Astrocyte of the cerebellum (primary cell): ENCODE measurements at regions not wholly inside any gene's neighbourhood (a gene's known extent, or its start where the extent isn't known, plus 50 kb on each side); places are given as distances from the start of the nearest gene placed in this dataset.

Experiments
- DNase-seq: peaks from one replicate; pipeline ENCODE4 v3.0.0-alpha.2; 2011; ENCODE audit warnings: low read depth
- H3K4me3 ChIP-seq: 2 replicates; pipeline ENCODE4 v1.5.1; 2011; ENCODE audit warnings: mild to moderate bottlenecking, low read depth, low read length, moderate library complexity
- in situ Hi-C: cut with HindIII; loops from 2 replicates; pipeline ENCODE4 v1.10.0; 2017; ENCODE audit warnings: low sequenced_read_pairs
- TF ChIP-seq, protein P1 (sequence below): IDR thresholded peaks from 2 replicates; pipeline ENCODE4 v1.5.1; 2012; ENCODE audit warnings: low read length, low read depth, moderate library complexity, mild to moderate bottlenecking; ENCODE audit errors: missing control alignments

DNA sequence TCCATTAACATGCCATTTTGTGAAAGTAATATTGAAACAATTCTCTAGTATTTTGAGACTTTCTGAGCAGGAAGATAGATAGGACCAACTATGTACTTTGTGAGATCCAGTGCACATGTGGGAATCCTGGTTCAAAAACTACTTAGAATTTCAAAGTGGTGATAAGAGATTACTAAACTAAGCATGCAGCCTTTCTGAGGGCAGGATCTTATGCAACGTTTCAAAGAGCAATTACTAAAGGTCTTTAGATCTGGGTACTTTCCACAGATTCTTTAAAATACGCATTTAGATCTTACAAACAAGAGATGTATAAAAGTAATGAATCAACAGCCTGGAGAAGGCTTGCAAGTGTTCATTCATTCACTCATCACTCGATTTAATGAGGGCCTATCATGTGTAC is 124.4 kb upstream of the TRIB2 start:
- TF ChIP-seq, protein P1, sequence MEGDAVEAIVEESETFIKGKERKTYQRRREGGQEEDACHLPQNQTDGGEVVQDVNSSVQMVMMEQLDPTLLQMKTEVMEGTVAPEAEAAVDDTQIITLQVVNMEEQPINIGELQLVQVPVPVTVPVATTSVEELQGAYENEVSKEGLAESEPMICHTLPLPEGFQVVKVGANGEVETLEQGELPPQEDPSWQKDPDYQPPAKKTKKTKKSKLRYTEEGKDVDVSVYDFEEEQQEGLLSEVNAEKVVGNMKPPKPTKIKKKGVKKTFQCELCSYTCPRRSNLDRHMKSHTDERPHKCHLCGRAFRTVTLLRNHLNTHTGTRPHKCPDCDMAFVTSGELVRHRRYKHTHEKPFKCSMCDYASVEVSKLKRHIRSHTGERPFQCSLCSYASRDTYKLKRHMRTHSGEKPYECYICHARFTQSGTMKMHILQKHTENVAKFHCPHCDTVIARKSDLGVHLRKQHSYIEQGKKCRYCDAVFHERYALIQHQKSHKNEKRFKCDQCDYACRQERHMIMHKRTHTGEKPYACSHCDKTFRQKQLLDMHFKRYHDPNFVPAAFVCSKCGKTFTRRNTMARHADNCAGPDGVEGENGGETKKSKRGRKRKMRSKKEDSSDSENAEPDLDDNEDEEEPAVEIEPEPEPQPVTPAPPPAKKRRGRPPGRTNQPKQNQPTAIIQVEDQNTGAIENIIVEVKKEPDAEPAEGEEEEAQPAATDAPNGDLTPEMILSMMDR = no peak
- no peak overlapping the region for H3K4me3 ChIP-seq
- no peak for DNase-seq
- in situ Hi-C loops = no loop called here

DNA sequence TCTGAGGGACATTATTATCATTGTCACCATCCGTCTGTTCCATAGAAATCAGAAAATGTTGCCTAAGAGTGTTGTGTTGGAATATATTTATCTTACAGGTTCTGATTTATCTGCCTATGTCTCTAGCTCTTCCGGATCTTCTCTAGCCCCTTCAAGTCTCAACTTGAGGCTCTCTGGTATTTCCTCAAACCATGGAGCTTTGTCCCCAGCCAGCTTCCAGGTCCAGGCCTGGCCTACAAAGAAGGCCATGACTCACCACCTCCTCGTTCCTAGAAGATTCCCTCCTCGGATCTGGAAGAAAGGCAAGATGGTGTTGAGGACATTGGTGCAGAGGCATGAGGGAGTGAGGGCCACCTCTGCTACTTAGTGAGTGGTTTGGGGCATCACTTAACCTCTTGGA is 122.1 kb upstream of the TRIB2 start:
- TF ChIP-seq, protein P1 = no peak
- no peak overlapping the region for H3K4me3 ChIP-seq
- in situ Hi-C loops = no loop called here
- no peak for DNase-seq

DNA sequence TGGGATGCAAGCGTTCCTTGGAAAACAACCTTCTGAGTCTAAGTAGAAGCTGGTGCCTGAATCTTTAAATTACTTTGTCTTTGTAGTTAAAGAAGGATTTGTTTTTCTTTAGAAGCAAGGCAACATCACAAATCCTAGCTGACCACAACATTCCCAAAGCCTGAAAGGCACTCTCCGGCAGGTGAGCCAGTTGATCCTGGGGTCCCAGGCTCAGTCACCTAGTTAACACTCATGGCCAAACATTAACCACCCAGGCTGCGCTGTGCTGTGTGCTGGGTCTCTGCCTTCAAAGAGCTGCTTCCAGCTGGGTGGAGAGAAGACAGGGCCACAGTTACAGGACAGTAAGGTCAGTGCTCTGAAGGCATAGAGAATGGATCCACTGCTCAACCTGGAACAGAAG is 120.0 kb upstream of the TRIB2 start:
- DNase-seq = no peak
- in situ Hi-C loops = no loop called here
- TF ChIP-seq, protein P1 = no peak
- H3K4me3 ChIP-seq = no peak overlapping the region

DNA sequence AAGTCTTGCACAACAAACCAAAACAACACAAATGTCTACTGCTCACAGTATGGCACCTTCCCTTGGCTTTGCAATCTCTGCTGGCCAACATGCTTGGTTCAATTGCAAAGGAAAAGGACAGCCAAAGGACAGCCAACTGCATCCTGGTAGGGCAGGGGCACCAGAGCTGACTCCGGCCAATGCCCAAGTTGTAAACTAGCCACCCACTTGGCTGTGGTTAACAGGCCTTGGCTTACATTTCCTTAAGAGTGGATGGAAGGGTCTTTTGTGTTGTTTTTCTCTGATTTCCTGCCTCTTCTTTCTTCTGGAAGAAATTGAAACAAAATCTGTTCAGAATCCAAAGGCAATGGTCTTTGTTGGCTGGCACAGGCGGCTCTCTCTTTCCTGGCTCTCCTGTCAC is 119.1 kb upstream of the TRIB2 start:
- TF ChIP-seq, protein P1 = no peak
- in situ Hi-C loops = no loop called here
- no peak overlapping the region for H3K4me3 ChIP-seq
- no peak for DNase-seq

DNA sequence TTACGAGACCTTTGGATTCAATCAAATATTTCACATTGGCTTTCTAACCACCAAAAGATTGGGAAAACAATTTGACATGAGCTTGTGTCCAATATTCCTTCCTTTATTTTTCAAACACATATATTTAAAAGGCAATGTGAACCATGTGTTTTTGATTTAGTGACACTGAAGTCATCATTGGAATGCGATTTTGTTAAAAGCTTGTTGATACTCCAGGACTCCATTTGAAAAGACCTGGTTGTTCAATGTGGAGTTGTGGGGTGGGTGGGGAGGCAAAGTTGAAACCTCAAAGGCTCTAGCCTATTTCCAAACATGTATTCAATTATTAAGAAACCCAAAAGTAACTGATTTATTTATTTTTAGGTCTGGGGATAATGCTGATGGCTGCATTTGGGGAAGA is 114.1 kb upstream of the TRIB2 start:
- H3K4me3 ChIP-seq = no peak overlapping the region
- no peak for DNase-seq
- TF ChIP-seq, protein P1 = no peak
- in situ Hi-C loops = no loop called here

DNA sequence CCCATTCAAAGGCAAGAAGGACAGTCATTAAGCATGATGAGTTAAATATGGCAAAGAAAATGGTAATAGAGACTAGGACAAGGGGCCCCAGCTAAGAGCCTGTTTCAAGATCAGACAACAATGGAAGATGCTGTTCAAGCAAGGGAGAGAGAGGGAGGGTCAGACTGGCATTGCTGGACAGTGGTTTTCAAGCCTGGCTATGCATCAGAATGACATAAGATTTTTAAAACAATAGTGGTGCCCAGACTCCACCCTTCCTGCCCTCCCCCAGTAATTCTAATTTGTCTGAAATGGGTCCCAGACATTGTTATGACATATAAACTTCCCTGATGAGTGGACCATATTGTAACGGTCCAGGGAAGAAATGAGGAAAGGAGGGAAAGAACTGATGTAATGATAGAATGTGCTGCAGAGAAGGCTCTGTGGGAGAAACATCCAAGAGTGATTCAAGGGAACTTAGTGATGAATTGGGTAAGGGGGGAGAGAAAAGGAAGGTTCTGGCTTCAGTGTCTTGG is 112.9 kb upstream of the TRIB2 start:
- H3K4me3 ChIP-seq = no peak overlapping the region
- TF ChIP-seq, protein P1 = no peak
- in situ Hi-C loops = no loop called here
- DNase-seq = no peak

DNA sequence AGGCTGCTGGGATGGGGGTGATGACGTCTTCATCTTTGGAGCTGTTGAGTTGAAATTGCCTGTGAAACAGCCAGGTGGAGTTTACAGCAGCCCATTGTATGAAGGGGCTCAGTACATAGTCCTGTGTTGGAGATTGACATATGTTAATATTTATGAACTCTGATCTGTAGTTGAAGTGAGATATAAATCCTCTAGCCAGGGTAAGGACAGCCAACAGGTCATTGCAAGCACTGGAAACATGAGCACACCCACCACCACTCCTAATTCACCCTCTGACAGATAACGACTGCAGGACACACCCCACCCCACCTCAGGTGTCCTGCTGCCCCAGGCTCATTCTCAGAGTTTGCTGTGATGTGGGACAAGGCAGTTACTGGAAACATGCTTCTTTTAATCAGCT is 112.4 kb upstream of the TRIB2 start:
- in situ Hi-C loops = no loop called here
- H3K4me3 ChIP-seq = no peak overlapping the region
- TF ChIP-seq, protein P1 = no peak
- DNase-seq = no peak
